GM12864 (cell line): ENCODE measurements at regions not wholly inside any gene's neighbourhood (a gene's known extent, or its start where the extent isn't known, plus 50 kb on each side); places are given as distances from the start of the nearest gene placed in this dataset.

Experiments
- DNase-seq: peaks from one replicate; pipeline ENCODE4 v3.0.0-alpha.2; 2011; ENCODE audit warnings: low read depth
- H3K4me3 ChIP-seq: 2 replicates; pipeline ENCODE4 v1.5.1; 2011; ENCODE audit warnings: mild to moderate bottlenecking, low read depth, low read length, control low read depth
- CTCF ChIP-seq: IDR thresholded peaks from 2 replicates; pipeline ENCODE4 v1.5.1; 2011; ENCODE audit warnings: low read depth, mild to moderate bottlenecking, moderate library complexity, low read length, control low read depth, inconsistent platforms; ENCODE audit errors: missing control alignments

- DNase-seq: no peak
- TF ChIP-seq CTCF: no peak
- H3K4me3 ChIP-seq: no peak overlapping the region
Observed at GRCh38 chr2:19576411-19576810, 218.0 kb upstream of the OSR1 start.

DNA sequence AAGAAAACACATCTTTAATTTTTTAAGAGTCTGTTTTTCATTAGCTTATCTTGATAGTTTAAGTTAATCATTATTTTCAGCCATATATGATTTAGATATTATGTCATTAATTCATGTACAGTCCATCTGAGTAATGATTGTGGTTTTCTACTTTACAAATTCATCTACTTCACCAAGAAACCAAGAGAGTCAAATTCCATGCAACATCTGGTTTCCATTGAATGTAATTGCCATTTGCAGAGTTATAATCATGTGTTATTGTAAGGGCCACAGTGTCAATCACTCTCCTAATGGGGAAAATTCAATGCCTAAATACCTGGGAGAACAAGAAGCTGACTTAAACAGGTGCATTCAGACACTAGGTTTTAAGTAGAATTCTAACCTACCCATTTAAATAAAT lies 217.2 kb upstream of the OSR1 start:
- TF ChIP-seq CTCF: no peak
- no peak for DNase-seq
- H3K4me3 ChIP-seq: no peak overlapping the region

- no peak overlapping the region for H3K4me3 ChIP-seq
- TF ChIP-seq CTCF: no peak
- DNase-seq: no peak
Observed at GRCh38 chr2:19574778-19575260, 216.4 kb upstream of the OSR1 start.

DNA sequence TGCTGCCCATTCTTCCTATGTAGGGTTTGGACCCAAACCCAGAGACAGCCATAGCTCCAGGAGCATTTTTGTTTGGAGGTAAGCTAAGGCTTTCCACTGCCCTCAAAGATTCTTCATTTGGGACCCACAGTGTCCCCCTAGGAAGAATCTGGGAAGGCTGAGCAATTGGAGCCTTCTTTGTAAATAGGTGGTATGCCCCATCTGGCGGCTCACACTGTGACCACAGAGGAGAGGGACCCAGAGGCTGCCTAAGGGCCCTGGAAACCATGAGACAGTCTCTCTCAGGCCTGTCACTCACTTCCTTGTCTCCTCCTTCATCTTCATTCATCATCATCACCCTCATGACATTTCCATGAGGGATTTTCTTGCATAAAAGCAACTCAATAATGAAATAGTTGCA lies 215.4 kb upstream of the OSR1 start:
- H3K4me3 ChIP-seq: no peak overlapping the region
- TF ChIP-seq CTCF: no peak
- DNase-seq: no peak

DNA sequence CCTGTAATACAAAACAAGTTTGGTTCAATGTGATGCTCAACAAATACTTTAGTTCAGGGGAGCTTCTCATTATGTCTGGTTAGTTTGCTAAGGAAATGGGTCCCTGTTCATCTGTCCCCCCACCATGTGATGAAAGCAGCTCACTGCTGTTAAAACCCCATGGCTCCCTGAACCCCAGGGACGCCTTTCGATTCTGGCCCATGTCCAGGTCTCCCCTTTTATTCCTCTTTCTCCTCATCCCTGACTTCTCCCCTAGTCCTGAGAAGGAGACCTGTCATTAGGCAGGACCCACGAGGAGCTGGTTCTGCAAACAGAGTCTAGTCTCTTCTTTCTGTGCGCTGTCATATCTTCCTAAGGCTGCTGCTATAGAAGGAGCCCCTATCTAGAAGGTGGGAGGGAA lies 213.3 kb upstream of the OSR1 start:
- no peak for DNase-seq
- no peak for TF ChIP-seq CTCF
- H3K4me3 ChIP-seq: no peak overlapping the region

GRCh38 chr2:19569300-19569791 lies 210.9 kb upstream of the OSR1 start:
- TF ChIP-seq CTCF: no peak
- no peak overlapping the region for H3K4me3 ChIP-seq
- DNase-seq: no peak

DNA sequence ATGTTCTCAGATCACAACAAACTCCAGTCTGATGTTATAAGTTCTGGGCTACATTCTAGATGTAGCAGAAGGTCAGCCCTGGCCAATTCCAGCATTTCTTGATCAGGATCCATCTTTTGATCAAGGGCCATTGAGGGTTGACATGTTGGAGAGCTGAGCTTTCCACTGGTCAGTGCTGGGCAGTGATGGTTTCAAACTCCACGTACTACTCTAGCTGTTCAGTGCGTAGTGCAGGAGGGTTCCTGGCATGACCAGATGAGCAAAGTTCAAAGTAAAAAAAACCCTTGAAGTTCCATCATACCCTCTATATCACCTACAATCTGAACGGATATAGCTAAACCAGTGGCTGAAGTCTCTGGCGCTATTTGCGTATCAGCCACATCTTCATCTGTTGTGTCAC lies 210.4 kb upstream of the OSR1 start:
- TF ChIP-seq CTCF: no peak
- no peak overlapping the region for H3K4me3 ChIP-seq
- DNase-seq: no peak
